Stimulated activated CD4-positive, alpha-beta T cell treated with anti-CD3 and anti-CD28 coated beads, TNF-alpha, amount 100 ng/mL, for 24 hours (primary cell): ENCODE measurements at regions not wholly inside any gene's neighbourhood (a gene's known extent, or its start where the extent isn't known, plus 50 kb on each side); places are given as distances from the start of the nearest gene placed in this dataset.

ENCODE experiments used
- DNase-seq, 3 experiments: peaks; one replicate each; pipeline ENCODE4 v3.0.0-alpha.2; 2020; ENCODE audit warnings: low read depth in 3 of 3

GRCh38 chr2:200013906-200014305 is 58.5 kb downstream of the MAIP1 start:
- no peak for DNase-seq

GRCh38 chr2:200021449-200022114 is 66.2 kb downstream of the MAIP1 start:
- no peak for DNase-seq

GRCh38 chr2:200022511-200022910 is 67.1 kb downstream of the MAIP1 start:
- no peak for DNase-seq

DNA sequence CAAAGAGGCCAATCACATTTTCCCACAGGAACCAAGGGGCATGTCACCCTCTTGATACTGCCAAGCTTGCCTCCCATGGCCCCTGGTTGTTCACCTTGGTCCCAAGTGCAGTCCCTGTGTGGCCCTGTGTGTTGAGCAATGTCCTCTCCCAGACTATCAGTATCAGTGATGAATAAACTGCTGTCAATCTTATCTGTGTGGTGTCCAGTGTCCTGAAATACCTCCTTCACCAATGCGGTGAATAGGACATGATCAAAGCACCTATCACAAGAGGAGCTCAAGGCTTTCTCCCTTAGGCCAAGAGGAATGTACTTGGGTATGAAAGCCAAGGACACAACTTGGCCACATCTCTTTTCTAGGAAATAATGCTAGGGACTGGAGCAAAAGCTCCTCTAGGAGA is 68.2 kb downstream of the MAIP1 start:
- DNase-seq, result no peak

DNA sequence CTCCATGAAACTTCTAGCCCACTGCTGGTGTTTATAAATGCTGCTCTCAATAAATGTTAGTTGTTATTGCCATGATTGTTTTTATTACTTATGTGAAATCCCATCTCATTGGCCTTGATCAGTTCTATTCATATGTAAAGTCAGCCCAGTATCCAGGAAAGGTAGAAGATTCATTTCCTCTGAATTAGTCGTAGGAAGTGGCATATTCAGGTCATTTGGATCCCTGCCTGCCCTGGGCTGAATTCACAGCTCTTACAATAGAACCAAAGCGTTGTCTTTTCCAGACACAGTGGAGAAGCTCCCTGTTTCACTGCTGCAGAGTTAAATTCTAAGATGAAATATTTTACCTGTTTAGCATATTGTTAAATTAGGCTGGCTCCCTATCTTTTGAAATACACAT is 70.3 kb downstream of the MAIP1 start:
- no peak for DNase-seq

DNA sequence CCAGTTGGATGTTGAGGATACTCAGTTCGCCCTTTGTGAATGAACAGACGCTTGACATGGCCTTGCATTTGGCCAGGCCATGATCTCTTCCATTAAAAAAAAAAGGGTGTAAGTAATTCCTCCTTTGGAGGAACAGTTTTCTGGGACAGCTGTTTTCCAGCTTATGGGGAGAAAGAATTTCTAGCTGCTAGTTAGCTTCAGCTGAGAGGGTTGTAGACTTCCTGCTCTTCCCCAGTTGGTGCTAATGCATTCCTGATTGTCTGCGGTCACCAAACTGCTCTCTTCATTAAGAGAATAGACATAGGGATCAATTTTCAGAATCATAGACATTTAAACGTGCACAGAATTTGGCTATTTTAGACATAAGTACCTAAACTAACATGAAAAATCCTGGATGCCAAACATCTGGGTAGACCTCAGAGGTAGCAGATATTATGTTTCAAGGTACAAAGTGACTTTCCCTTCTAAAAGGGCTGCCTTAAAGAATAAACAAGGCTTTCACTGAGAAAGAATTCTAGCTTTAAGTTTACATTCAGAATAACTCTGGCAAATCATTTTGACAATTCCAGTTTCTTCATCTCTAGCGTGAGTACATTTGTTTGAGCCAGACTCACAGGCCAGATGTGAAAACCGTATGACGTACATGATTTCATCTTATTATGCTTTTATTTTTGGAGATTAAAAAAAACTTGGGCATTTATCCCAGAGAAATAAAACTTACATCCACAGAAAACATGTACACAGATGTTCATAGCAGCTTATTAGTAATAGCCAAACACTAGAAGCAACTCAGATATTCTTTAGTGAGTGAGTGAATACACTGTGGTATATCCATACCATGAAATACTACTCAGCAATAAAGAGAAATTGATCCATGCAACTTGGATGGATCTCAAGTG is 71.2 kb downstream of the MAIP1 start:
- no peak for DNase-seq

DNA sequence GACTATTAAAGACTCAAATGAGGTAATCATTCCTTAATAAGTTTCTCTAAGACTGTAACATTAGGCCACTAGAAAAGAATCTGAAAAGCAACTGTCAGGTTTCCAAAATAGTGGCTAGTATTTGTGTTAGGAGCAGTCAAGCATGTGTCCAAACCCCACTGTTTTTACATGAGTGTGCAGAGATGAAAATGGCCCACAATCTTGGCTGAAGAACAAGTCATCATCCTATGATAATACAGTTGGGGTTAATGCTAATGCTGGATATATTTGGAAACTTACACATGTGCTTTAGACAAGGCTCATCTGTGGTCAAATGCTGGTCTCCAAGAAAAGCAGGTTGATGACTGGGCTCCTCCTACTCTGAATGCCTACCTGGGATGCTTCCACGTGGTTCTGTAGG is 73.6 kb downstream of the MAIP1 start:
- DNase-seq, result no peak

DNA sequence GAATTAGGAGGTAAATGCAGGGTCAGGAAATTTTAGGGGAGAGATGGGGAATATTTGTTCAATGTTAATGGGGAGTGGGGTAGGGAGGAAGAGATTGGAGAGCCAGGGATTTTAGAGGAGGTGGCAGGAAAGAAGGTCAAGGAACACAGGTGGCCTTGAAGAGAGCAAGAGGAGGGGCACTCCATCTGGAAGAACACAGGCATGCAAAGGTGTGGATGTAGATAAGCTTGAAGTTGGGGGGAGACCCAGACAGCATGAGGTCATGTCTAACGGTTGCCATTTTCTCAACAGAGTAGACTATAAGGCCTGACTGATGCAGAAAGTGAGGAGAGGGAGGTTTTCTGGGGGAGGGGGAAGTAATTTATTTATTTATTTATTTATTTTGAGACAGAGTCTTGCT is 77.5 kb downstream of the MAIP1 start:
- no peak for DNase-seq

DNA sequence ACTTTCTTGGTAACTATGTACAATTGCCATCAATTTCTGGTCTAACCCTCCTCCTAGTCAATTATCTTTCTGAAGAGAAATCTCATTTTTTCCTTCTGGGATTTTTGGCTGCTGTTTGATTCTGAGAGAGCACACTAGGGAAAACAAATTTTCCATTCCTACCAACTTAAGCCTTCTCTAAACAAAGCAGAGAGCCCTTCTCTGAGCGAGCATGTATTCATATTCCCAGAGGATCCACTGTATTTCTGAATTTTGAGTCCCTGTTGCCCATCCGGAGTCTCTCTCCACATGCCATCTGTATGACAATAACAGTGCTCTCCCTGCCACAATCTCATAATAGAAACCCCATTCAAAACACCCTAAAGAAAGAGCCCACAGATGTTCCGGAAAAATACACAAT is 78.5 kb downstream of the MAIP1 start:
- DNase-seq, result no peak

GRCh38 chr2:200034816-200035215 is 79.4 kb downstream of the MAIP1 start:
- DNase-seq, result no peak

GRCh38 chr2:200039724-200040650 is 84.6 kb downstream of the MAIP1 start:
- DNase-seq, result no peak

DNA sequence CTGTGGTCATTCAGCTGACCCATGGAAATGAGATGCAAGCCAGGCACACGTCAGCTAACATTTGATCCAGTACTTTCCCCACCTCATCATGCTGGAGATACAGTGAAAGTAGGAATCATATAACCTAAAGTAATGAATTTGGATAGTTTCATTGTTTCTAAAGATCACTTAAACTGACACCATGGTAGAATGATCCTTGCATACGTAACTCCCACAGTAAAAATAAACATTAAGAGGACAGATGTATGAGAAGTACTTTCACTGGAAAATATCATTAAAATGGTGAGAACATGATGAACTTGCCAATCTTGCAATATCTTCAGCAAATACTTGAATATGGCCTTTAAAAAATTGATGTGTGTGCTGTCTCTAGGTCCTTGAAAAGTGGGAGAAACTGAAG is 85.4 kb downstream of the MAIP1 start:
- DNase-seq, result no peak

- DNase-seq, result no peak
Measured at GRCh38 chr2:200041639-200042038, 86.3 kb downstream of the MAIP1 start.

GRCh38 chr2:200042102-200042735 is 86.8 kb downstream of the MAIP1 start:
- DNase-seq, result no peak

- no peak for DNase-seq
Measured at GRCh38 chr2:200042944-200043343, 87.6 kb downstream of the MAIP1 start.

DNA sequence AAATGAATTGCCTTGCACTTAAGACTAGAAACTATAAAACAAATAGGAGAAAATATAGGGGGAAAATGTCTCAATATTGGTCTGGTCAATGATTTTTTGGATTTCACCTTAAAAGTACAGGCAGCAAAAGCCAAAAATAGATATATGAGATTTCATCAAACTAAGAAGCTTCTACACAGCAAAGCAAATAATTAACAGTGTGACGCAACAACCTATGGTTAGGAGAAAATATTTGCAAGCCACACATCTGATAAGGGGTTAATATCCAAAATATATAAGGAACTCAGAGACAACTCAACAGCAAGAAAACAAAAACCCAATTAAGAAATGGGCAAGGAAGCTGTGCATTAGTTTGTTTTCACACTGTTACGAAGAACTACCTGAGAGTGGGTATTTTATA is 89.1 kb downstream of the MAIP1 start:
- DNase-seq, result no peak

DNA sequence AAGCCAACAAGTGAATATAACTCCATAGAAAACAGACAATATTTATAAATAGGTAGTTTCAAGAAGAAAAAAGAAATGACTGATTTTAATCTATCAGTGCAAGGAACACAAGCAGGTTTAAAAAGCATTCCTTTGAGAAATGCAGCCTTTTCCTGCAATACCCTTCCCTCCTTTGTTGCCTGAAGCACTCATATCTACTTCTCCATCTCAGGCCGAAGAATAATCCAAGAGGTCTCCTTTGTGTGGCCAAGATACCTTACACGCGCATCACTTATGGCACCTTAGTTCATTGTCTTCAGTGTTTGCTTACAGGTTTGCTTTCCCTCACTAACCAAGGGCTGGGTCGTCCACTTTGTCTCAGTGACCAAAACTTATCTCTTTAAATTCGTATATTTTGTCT is 93.0 kb downstream of the MAIP1 start:
- DNase-seq, result no peak

- DNase-seq, result no peak
Measured at GRCh38 chr2:200049086-200049485, 93.7 kb downstream of the MAIP1 start.

DNA sequence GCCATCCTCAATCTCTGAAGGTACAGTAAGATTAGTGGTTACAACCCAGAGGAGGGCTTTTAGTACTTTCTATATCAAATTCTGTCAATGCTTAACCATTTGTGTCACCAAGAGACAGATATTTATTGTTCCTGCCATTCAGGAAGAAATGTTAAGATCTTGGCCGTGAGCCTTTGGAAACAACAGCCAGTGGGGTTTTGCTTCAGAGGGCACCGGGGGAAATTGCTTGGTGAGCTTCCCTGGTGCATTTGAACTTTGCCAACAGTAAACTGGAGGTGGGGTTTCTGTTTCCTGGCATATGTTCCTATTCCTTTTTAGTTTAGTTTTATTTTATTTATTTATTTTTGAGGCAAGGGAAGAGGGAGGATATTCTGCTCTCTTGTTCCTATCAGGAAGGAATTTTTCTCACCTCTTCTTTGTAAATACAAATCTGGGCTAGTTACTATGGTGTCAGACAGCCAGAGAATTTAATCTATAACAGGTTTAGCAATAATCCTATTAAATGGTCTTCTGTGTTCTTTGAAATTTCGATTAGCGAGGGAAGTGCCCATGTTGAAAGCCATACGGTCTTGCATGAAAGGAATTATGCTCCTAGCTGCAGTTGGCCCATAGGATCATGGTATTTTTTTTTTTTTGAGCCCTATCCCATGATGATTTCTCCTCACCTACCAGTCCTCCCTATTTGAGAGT is 95.7 kb downstream of the MAIP1 start:
- no peak for DNase-seq

GRCh38 chr2:200051611-200051945 is 96.2 kb downstream of the MAIP1 start:
- DNase-seq, result no peak

GRCh38 chr2:200052627-200053026 is 97.2 kb downstream of the MAIP1 start:
- DNase-seq, result no peak
